ENCODE measurements at regions not wholly inside any gene's neighbourhood (a gene's known extent, or its start where the extent isn't known, plus 50 kb on each side); places are given as distances from the start of the nearest gene placed in this dataset.
A peak's percentile ranks its signal among the peaks of the same experiment; 100 is the strongest.

- FAIRE-seq = no peak
Observed at GRCh38 chr3:164196477-164196876, 881.8 kb downstream of the SI start.

GRCh38 chr3:164194842-164195241, 883.5 kb downstream of the SI start:
- no peak for DNase-seq (ENCODE audit: low spot score in 2 of 2)
- FAIRE-seq = no peak

More at GRCh38 chr3:164196477-164196876, 881.8 kb downstream of the SI start:
- DNase-seq (ENCODE audit: low spot score in 2 of 2) = no peak

- FAIRE-seq (no peak), DNase-seq (ENCODE audit: low spot score in 2 of 2) (no peak)
Observed at GRCh38 chr3:164192974-164193373, 885.3 kb downstream of the SI start.

GRCh38 chr3:164190566-164190965, 887.7 kb downstream of the SI start:
- DNase-seq (ENCODE audit: low spot score in 2 of 2) (no peak), FAIRE-seq (peak; percentile 66)

GRCh38 chr3:164186095-164186494, 892.2 kb downstream of the SI start:
- no peak for DNase-seq (ENCODE audit: low spot score in 2 of 2)
- no peak for FAIRE-seq

- FAIRE-seq (no peak), DNase-seq (ENCODE audit: low spot score in 2 of 2) (no peak)
Observed at GRCh38 chr3:164179110-164179774, 899.1 kb downstream of the SI start.

- DNase-seq (ENCODE audit: low spot score in 2 of 2) (no peak), FAIRE-seq (no peak)
Observed at GRCh38 chr3:164174059-164174458, 904.2 kb downstream of the SI start.

- DNase-seq (ENCODE audit: low spot score in 2 of 2) (no peak), FAIRE-seq (no peak)
Observed at GRCh38 chr3:164155400-164155799, 922.9 kb downstream of the SI start.

GRCh38 chr3:164144824-164145223, 933.5 kb downstream of the SI start:
- DNase-seq (ENCODE audit: low spot score in 2 of 2) = no peak
- no peak for FAIRE-seq

- FAIRE-seq (no peak), DNase-seq (ENCODE audit: low spot score in 2 of 2) (no peak)
Observed at GRCh38 chr3:164132878-164133277, 945.4 kb downstream of the SI start.

GRCh38 chr3:164113371-164114332, 964.6 kb downstream of the SI start:
- DNase-seq (ENCODE audit: low spot score in 2 of 2) (no peak), FAIRE-seq (no peak)

GRCh38 chr3:164096352-164096751, 981.9 kb downstream of the SI start:
- FAIRE-seq (no peak), DNase-seq (ENCODE audit: low spot score in 2 of 2) (no peak)

GRCh38 chr3:164095949-164096348, 982.3 kb downstream of the SI start:
- no peak for FAIRE-seq
- DNase-seq (ENCODE audit: low spot score in 2 of 2) = no peak

- FAIRE-seq = no peak
- no peak for DNase-seq (ENCODE audit: low spot score in 2 of 2)
Observed at GRCh38 chr3:164095279-164095678, 983.0 kb downstream of the SI start.

GRCh38 chr3:164094546-164094945, 983.8 kb downstream of the SI start:
- FAIRE-seq (no peak), DNase-seq (ENCODE audit: low spot score in 2 of 2) (no peak)

- DNase-seq (ENCODE audit: low spot score in 2 of 2) = no peak
Observed at GRCh38 chr3:164080208-164080607, 998.1 kb downstream of the SI start.

GRCh38 chr3:164064298-164064697, 1014.0 kb downstream of the SI start:
- no peak for DNase-seq (ENCODE audit: low spot score in 2 of 2)
- FAIRE-seq = no peak

More at GRCh38 chr3:164080208-164080607, 998.1 kb downstream of the SI start:
- no peak for FAIRE-seq

- DNase-seq (ENCODE audit: low spot score in 2 of 2) = no peak
- FAIRE-seq = no peak
Observed at GRCh38 chr3:164060923-164061322, 1017.4 kb downstream of the SI start.

GRCh38 chr3:164049847-164050246, 1028.4 kb downstream of the SI start:
- no peak for FAIRE-seq
- no peak for DNase-seq (ENCODE audit: low spot score in 2 of 2)

- no peak for DNase-seq (ENCODE audit: low spot score in 2 of 2)
- no peak for FAIRE-seq
Observed at GRCh38 chr3:164048451-164048850, 1029.8 kb downstream of the SI start.

- no peak for FAIRE-seq
- no peak for DNase-seq (ENCODE audit: low spot score in 2 of 2)
Observed at GRCh38 chr3:164040991-164041390, 1037.3 kb downstream of the SI start.

GRCh38 chr3:164030194-164030593, 1048.1 kb downstream of the SI start:
- DNase-seq (ENCODE audit: low spot score in 2 of 2) (no peak), FAIRE-seq (no peak)
